Sciatic nerve (tissue), 2 donors: ENCODE measurements at regions not wholly inside any gene's neighbourhood (a gene's known extent, or its start where the extent isn't known, plus 50 kb on each side); places are given as distances from the start of the nearest gene placed in this dataset.
"Not testable (repeated sequence)": the region's sequence is repeated elsewhere in the genome, so short reads cannot be mapped to it uniquely, and the experiment has no call there.

ENCODE experiments used
- ATAC-seq: fragments of 200-7000 bp; cut with Tn5 transposase; one replicate; pipeline ENCODE4 v1.9.1; 2020; ENCODE audit warnings: mild to moderate bottlenecking, moderate library complexity
- DNase-seq: peaks from one replicate; pipeline ENCODE4 v3.0.0-alpha.2; 2020; ENCODE audit warnings: low spot score
- intact Hi-C: fragments of 100-400 bp; cut with DNase I; formaldehyde crosslinking; loops from one replicate; pipeline ENCODE4 v1.14.2; 2022
- donor health status: DM: no; HTN: no; CAD: no.
- donor health status: DM: no; HTN: no; CAD: no.

- intact Hi-C loops: no loop called here
- ATAC-seq (no peak), DNase-seq (peak; percentile 50)
These were observed 1069.6 kb downstream of the BRD1 start for GRCh38 chr22:48757985-48758561.

GRCh38 chr22:48757581-48757980, 1070.1 kb downstream of the BRD1 start:
- DNase-seq (peak; percentile 41), ATAC-seq (no peak)
- intact Hi-C loops: no loop called here

GRCh38 chr22:48757135-48757534, 1070.5 kb downstream of the BRD1 start:
- DNase-seq, intact Hi-C loops, ATAC-seq: not testable (repeated sequence)

- peak; percentile 33 for DNase-seq
- intact Hi-C loops: no loop called here
- no peak for ATAC-seq
These were observed 1071.2 kb downstream of the BRD1 start for GRCh38 chr22:48756146-48757111.

GRCh38 chr22:48755059-48755949, 1072.4 kb downstream of the BRD1 start:
- intact Hi-C loops: no loop called here
- ATAC-seq: no peak
- peak; percentile 32 for DNase-seq

GRCh38 chr22:48754611-48755058, 1073.0 kb downstream of the BRD1 start:
- intact Hi-C loops: no loop called here
- DNase-seq (peak; percentile 45), ATAC-seq (no peak)

GRCh38 chr22:48753752-48754517, 1073.7 kb downstream of the BRD1 start:
- intact Hi-C loops: no loop called here

GRCh38 chr22:48753381-48753730, 1074.3 kb downstream of the BRD1 start:
- intact Hi-C loops: no loop called here
- DNase-seq: no peak
- ATAC-seq: no peak

More at GRCh38 chr22:48753752-48754517, 1073.7 kb downstream of the BRD1 start:
- ATAC-seq: no peak
- peak; percentile 45 for DNase-seq

GRCh38 chr22:48752451-48753380, 1075.0 kb downstream of the BRD1 start:
- intact Hi-C loops: no loop called here
- no peak for ATAC-seq
- DNase-seq: no peak

- no peak for ATAC-seq
- DNase-seq: no peak
- intact Hi-C loops: no loop called here
These were observed 1075.9 kb downstream of the BRD1 start for GRCh38 chr22:48751539-48752437.

- DNase-seq (peak; percentile 52), ATAC-seq (no peak)
- intact Hi-C loops: no loop called here
These were observed 1076.7 kb downstream of the BRD1 start for GRCh38 chr22:48750826-48751440.

GRCh38 chr22:48750282-48750681, 1077.4 kb downstream of the BRD1 start:
- ATAC-seq (no peak), DNase-seq (no peak)
- intact Hi-C loops: no loop called here

- intact Hi-C loops: no loop called here
- ATAC-seq (peak; percentile 9), DNase-seq (peak; percentile 33)
These were observed 1078.0 kb downstream of the BRD1 start for GRCh38 chr22:48749555-48750227.

- DNase-seq: no peak
- ATAC-seq: no peak
- intact Hi-C loops: no loop called here
These were observed 1078.7 kb downstream of the BRD1 start for GRCh38 chr22:48748860-48749554.
